ENCODE measurements at regions not wholly inside any gene's neighbourhood (a gene's known extent, or its start where the extent isn't known, plus 50 kb on each side); places are given as distances from the start of the nearest gene placed in this dataset.

DNA sequence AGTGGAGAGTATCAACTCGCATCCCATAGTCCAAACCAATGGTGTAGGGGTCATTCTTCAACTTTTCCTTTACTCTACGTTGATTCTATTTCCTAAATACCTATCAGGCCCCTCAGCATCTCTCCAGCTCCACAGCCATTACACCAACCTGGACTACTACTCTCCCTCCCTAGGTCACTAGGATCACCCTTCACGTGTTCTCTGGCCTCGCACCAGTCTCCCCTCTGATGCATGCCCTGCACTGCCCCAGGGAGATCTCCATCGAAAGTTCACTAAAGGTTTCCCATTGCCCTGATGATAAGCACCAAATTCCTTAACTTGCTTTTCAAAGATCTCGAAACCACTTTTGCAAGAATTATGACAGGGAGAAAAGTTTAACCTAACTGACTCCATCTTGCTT, 421.5 kb downstream of the TSHZ3 start:
- POLR2A ChIA-PET: no interaction called here
- TF ChIP-seq HDGF (IDR thresholded peaks at IDR 0.05; ENCODE audit: borderline replicate concordance) (no peak), BHLHE40 (IDR thresholded peaks at IDR 0.05; ENCODE audit: borderline replicate concordance) (no peak), SUZ12 (IDR thresholded peaks at IDR 0.05) (no peak), ELF4 (IDR thresholded peaks at IDR 0.05) (no peak), FOXA1 (IDR thresholded peaks at IDR 0.05) (no peak), LEF1 (IDR thresholded peaks at IDR 0.05; ENCODE audit: borderline replicate concordance) (no peak), SP1 (IDR thresholded peaks at IDR 0.05) (no peak), L3MBTL2 (conservative IDR thresholded peaks at IDR 0.05) (no peak), TARDBP (IDR thresholded peaks at IDR 0.05) (no peak), NFRKB (IDR thresholded peaks at IDR 0.05) (no peak), ZNF384 (IDR thresholded peaks at IDR 0.05) (no peak), FOXK2 (IDR thresholded peaks at IDR 0.05) (no peak), FOXM1 (IDR thresholded peaks at IDR 0.05; ENCODE audit: borderline replicate concordance) (no peak), ARNT (IDR thresholded peaks at IDR 0.05) (no peak), CTBP1 (IDR thresholded peaks at IDR 0.05; ENCODE audit: borderline replicate concordance) (no peak)
- TF ChIP-seq, protein P1, sequence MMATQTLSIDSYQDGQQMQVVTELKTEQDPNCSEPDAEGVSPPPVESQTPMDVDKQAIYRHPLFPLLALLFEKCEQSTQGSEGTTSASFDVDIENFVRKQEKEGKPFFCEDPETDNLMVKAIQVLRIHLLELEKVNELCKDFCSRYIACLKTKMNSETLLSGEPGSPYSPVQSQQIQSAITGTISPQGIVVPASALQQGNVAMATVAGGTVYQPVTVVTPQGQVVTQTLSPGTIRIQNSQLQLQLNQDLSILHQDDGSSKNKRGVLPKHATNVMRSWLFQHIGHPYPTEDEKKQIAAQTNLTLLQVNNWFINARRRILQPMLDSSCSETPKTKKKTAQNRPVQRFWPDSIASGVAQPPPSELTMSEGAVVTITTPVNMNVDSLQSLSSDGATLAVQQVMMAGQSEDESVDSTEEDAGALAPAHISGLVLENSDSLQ (IDR thresholded peaks at IDR 0.05): no peak
- CTCF ChIA-PET: no interaction called here
- no peak for DNase-seq (ENCODE audit: extremely low spot score)

DNA sequence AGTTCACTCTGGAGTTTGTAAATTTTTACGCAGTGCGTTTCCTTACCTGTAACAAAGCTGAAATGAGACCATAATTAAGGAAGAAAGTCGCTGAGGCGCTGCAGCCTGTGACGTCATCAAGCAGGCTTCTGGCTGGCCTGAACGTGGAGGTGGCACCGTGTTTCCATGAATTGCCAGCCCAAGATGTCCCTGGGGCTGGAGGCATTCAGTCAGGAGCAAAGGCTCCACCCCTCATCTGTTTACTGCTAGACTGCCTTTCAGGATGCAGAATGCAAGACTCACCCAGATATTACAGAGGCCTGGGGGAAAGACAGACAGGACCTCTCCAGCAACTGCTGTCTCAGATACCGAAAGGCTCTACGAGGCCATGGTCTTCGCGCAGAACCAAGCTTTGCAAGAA, 424.6 kb downstream of the TSHZ3 start:
- no peak for TF ChIP-seq ARNT (IDR thresholded peaks at IDR 0.05)
- TF ChIP-seq HDGF (IDR thresholded peaks at IDR 0.05; ENCODE audit: borderline replicate concordance): no peak
- no peak for TF ChIP-seq LEF1 (IDR thresholded peaks at IDR 0.05; ENCODE audit: borderline replicate concordance)
- TF ChIP-seq NFRKB (IDR thresholded peaks at IDR 0.05): no peak
- TF ChIP-seq FOXM1 (IDR thresholded peaks at IDR 0.05; ENCODE audit: borderline replicate concordance): no peak
- no peak for TF ChIP-seq L3MBTL2 (conservative IDR thresholded peaks at IDR 0.05)
- no peak for TF ChIP-seq CTBP1 (IDR thresholded peaks at IDR 0.05; ENCODE audit: borderline replicate concordance)
- no peak for TF ChIP-seq SP1 (IDR thresholded peaks at IDR 0.05)
- TF ChIP-seq BHLHE40 (IDR thresholded peaks at IDR 0.05; ENCODE audit: borderline replicate concordance): no peak
- no peak for TF ChIP-seq FOXK2 (IDR thresholded peaks at IDR 0.05)
- TF ChIP-seq SUZ12 (IDR thresholded peaks at IDR 0.05): no peak
- no peak for TF ChIP-seq FOXA1 (IDR thresholded peaks at IDR 0.05)
- TF ChIP-seq ZNF384 (IDR thresholded peaks at IDR 0.05): no peak
- TF ChIP-seq, protein P1 (IDR thresholded peaks at IDR 0.05): no peak
- TF ChIP-seq ELF4 (IDR thresholded peaks at IDR 0.05): no peak
- no peak for TF ChIP-seq TARDBP (IDR thresholded peaks at IDR 0.05)
- no peak for DNase-seq (ENCODE audit: extremely low spot score)
- CTCF ChIA-PET: no interaction called here
- POLR2A ChIA-PET: no interaction called here

DNA sequence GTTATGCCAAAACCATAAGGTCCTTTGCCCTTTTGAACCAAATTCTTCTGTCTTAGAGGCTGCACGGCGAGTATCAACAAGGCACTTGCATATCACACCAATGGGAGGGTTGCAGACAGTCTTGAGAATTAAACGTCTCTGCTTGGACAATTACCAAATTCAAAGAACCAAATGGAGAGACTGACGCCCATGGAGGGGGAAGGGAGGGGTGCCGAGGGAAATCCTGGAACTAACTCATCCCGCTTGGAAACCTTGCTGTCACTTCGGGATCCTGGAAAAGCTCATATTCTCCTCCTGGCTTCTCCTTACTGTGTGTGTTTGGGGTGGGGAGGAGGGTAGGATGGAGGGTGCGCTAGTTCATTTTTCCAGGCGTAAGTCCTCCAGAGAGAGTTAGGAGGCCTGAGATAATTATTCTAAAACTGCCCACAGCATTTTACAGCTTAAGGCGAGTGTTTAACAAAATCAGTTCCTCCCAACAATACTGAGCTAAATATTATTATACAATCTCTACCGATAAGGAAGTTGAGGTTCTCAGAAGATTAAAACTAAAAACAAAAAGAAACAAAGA, 425.1 kb downstream of the TSHZ3 start:
- DNase-seq (ENCODE audit: extremely low spot score): no peak
- ChIA-PET POLR2A (no interaction called here), CTCF (no interaction called here)
- TF ChIP-seq ZNF384 (IDR thresholded peaks at IDR 0.05) (no peak), SUZ12 (IDR thresholded peaks at IDR 0.05) (no peak), FOXK2 (IDR thresholded peaks at IDR 0.05) (no peak), SP1 (IDR thresholded peaks at IDR 0.05) (no peak), ELF4 (IDR thresholded peaks at IDR 0.05) (no peak), L3MBTL2 (conservative IDR thresholded peaks at IDR 0.05) (no peak), FOXM1 (IDR thresholded peaks at IDR 0.05; ENCODE audit: borderline replicate concordance) (no peak), HDGF (IDR thresholded peaks at IDR 0.05; ENCODE audit: borderline replicate concordance) (no peak), NFRKB (IDR thresholded peaks at IDR 0.05) (no peak), BHLHE40 (IDR thresholded peaks at IDR 0.05; ENCODE audit: borderline replicate concordance) (no peak), ARNT (IDR thresholded peaks at IDR 0.05) (no peak), TARDBP (IDR thresholded peaks at IDR 0.05) (no peak)
- TF ChIP-seq, protein P1 (IDR thresholded peaks at IDR 0.05): no peak

DNA sequence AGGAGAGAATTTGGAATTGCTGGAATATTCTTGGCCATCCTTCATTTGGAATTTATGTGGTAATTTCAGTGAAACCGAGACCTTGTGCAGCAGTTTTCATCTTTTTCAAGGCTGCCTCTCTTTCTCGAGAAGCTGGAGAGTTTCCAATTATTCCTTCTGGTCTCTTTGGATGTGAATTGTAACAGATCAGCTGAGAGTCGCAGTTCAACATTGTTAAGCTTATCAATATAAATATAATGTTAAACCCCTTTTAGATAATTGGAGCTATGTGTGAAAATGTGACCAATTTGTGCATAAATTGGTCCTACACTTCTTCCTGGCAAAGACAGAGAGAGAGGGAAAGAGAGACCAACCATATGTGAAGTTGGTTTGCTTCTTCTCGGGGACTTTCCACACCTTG, 425.6 kb downstream of the TSHZ3 start:
- ChIA-PET CTCF (interaction anchor here (0.8 kb wide), 1 partner anchor 50 kb away, joined by 3 read pairs; no protein-coding TSS in a partner anchor), POLR2A (no interaction called here)
- no peak for DNase-seq (ENCODE audit: extremely low spot score)
- TF ChIP-seq, protein P1 (IDR thresholded peaks at IDR 0.05): no peak
- TF ChIP-seq SP1 (IDR thresholded peaks at IDR 0.05): no peak
- TF ChIP-seq FOXM1 (IDR thresholded peaks at IDR 0.05; ENCODE audit: borderline replicate concordance): no peak
- no peak for TF ChIP-seq HDGF (IDR thresholded peaks at IDR 0.05; ENCODE audit: borderline replicate concordance)
- no peak for TF ChIP-seq FOXK2 (IDR thresholded peaks at IDR 0.05)

DNA sequence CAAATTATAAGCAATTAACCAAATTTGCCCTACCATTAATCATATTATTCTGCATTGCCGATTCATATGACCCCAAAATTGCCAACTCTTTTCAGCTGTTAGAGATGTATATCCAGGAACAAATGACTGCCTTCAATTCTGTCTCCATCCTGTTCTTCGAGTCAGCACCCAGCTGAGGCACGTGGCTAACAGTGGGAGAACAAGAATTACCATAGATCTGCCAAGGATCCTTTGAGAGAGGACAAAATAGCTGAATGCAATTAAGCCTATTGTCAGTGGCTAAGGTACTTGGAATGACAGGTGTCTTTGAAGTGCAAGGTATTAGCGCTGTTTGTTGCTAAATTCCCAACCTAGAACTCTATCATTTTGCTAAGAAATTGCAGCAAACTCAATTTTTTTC, 426.1 kb downstream of the TSHZ3 start:
- TF ChIP-seq, protein P1 (IDR thresholded peaks at IDR 0.05): no peak
- no peak for TF ChIP-seq TARDBP (IDR thresholded peaks at IDR 0.05)
- TF ChIP-seq FOXM1 (IDR thresholded peaks at IDR 0.05; ENCODE audit: borderline replicate concordance): no peak
- no peak for TF ChIP-seq SUZ12 (IDR thresholded peaks at IDR 0.05)
- no peak for TF ChIP-seq SP1 (IDR thresholded peaks at IDR 0.05)
- TF ChIP-seq LEF1 (IDR thresholded peaks at IDR 0.05; ENCODE audit: borderline replicate concordance): no peak
- TF ChIP-seq BHLHE40 (IDR thresholded peaks at IDR 0.05; ENCODE audit: borderline replicate concordance): no peak
- TF ChIP-seq FOXA1 (IDR thresholded peaks at IDR 0.05): no peak
- CTCF ChIA-PET: interaction anchor here (0.8 kb wide), 1 partner anchor 49 kb away, joined by 3 read pairs; no protein-coding TSS in a partner anchor
- POLR2A ChIA-PET: no interaction called here
- no peak for DNase-seq (ENCODE audit: extremely low spot score)

Data from HEK293T (cell line).